Upper lobe of left lung (tissue), 4 donors: ENCODE measurements at regions not wholly inside any gene's neighbourhood (a gene's known extent, or its start where the extent isn't known, plus 50 kb on each side); places are given as distances from the start of the nearest gene placed in this dataset.

Source experiments
- POLR2A ChIP-seq, 4 donors: fragments of 450-650 bp; IDR thresholded peaks; one replicate each; pipeline ENCODE4 v1.5.1; 2016 to 2017; ENCODE audit warnings: antibody characterized with exemption in 4 of 4, mild to moderate bottlenecking in 2 of 4
- TF ChIP-seq, protein P1 (sequence below), 6 experiments: fragments of 450-650 bp in 4 of 6; fragments of 200-600 bp in 2 of 6; sonication (generic) in 2 of 6; IDR thresholded peaks; one replicate each; pipeline ENCODE4 v1.5.1; 2016 to 2019; ENCODE audit warnings: antibody characterized with exemption in 6 of 6

DNA sequence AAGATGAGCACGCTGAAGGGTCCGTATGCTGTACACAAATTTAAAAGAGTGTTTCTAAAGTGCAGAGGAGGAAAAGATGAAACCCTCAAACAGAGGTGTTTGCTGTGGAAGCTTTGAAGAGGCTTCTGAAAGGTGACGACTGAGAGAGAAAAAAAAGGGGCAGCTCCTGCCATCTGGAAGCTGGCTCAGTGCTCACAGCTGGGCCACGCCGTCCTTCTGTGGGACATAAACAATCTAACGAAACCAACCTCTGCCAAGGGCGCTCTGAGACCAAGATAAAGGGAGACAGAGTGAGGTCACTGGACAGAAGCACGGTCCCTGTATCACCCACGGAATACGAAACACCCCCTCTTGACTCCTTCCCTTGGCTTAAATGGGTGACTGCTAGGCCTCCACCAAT lies 96.3 kb upstream of the SLC6A6 start:
- TF ChIP-seq POLR2A (IDR thresholded peaks at IDR 0.05) = no peak
- TF ChIP-seq, protein P1, sequence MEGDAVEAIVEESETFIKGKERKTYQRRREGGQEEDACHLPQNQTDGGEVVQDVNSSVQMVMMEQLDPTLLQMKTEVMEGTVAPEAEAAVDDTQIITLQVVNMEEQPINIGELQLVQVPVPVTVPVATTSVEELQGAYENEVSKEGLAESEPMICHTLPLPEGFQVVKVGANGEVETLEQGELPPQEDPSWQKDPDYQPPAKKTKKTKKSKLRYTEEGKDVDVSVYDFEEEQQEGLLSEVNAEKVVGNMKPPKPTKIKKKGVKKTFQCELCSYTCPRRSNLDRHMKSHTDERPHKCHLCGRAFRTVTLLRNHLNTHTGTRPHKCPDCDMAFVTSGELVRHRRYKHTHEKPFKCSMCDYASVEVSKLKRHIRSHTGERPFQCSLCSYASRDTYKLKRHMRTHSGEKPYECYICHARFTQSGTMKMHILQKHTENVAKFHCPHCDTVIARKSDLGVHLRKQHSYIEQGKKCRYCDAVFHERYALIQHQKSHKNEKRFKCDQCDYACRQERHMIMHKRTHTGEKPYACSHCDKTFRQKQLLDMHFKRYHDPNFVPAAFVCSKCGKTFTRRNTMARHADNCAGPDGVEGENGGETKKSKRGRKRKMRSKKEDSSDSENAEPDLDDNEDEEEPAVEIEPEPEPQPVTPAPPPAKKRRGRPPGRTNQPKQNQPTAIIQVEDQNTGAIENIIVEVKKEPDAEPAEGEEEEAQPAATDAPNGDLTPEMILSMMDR (IDR thresholded peaks at IDR 0.05) = no peak
